HCT116 (cell line): ENCODE measurements at regions not wholly inside any gene's neighbourhood (a gene's known extent, or its start where the extent isn't known, plus 50 kb on each side); places are given as distances from the start of the nearest gene placed in this dataset.

Experiments
- ATAC-seq: fragments of 200-7000 bp; cut with Tn5 transposase; 2 replicates; pipeline ENCODE4 v1.9.1; 2020; ENCODE audit warnings: mild to moderate bottlenecking, moderate library complexity
- BruUV-seq: library from RNA; stranded (reverse); fragments of 400-500 nt; replicated peaks from 2 replicates; lab custom pipeline; 2021; lab: Mats Ljungman, UMichigan
- CTCF ChIA-PET: fragments of 300-600 bp; sonication (Branson Sonifier 250); formaldehyde crosslinking; loops from one replicate; lab custom pipeline; 2021; ENCODE audit warnings: antibody characterized with exemption; lab: Charles Lee
- POLR2A ChIA-PET: fragments of 300-600, 350-600 bp; sonication (Branson Sonifier 250); formaldehyde crosslinking; loops from one replicate; lab custom pipeline; 2021; ENCODE audit warnings: antibody characterized with exemption; lab: Charles Lee
- RAD21 ChIA-PET, 2 experiments: fragments of 300-600 bp; sonication (Branson Sonifier 250); formaldehyde crosslinking; loops; one replicate each; lab custom pipeline; 2023; ENCODE audit warnings: low total read pairs in 2 of 2; ENCODE audit not compliant: uncharacterized antibody in 2 of 2, unreplicated experiment in 2 of 2, low non-redundant PET in 1 of 2; lab: Charles Lee
- DNase-seq: peaks from one replicate; pipeline ENCODE4 v3.0.0-alpha.2; 2010; ENCODE audit warnings: low read depth, low spot score
- H2AFZ ChIP-seq: fragments of 200-600 bp; shearing (Covaris generic), sonication (generic); 2 replicates; pipeline ENCODE4 v1.6.1; 2017; ENCODE audit warnings: low read depth, mixed run types, mixed read lengths, antibody characterized with exemption, low read length; ENCODE audit not compliant: poor library complexity, severe bottlenecking
- H3K27ac ChIP-seq: 2 replicates; pipeline ENCODE4 v1.5.1; 2012; ENCODE audit warnings: low read depth, low read length
- H3K27me3 ChIP-seq: fragments of 200-600 bp; sonication (generic); 2 replicates; pipeline ENCODE4 v1.6.1; 2016; ENCODE audit warnings: mixed run types, low read length, mixed read lengths; ENCODE audit not compliant: insufficient read depth
- H3K36me3 ChIP-seq, 2 experiments: fragments of 200-500 bp in 1 of 2; fragments of 200-600 bp in 1 of 2; sonication (Bioruptor generic) in 1 of 2; sonication (generic) in 1 of 2; 2 replicates each; pipeline versions ENCODE4 v1.5.1 to v1.6.1; 2014 to 2016; ENCODE audit warnings: low read length in 2 of 2, inconsistent platforms in 1 of 2, mixed read lengths in 1 of 2, mixed run types in 1 of 2; ENCODE audit not compliant: insufficient read depth in 2 of 2, control insufficient read depth in 1 of 2
- H3K4me1 ChIP-seq, 2 experiments: fragments of 200-600 bp in 1 of 2; sonication (generic) in 1 of 2; 2 replicates each; pipeline versions ENCODE4 v1.5.1 to v1.6.1; 2012 to 2017; ENCODE audit warnings: low read length in 2 of 2, inconsistent platforms in 1 of 2, mild to moderate bottlenecking in 1 of 2, mixed read lengths in 1 of 2, mixed run types in 1 of 2, moderate library complexity in 1 of 2; ENCODE audit not compliant: insufficient read depth in 2 of 2, control insufficient read depth in 1 of 2
- H3K4me2 ChIP-seq: fragments of 200-600 bp; sonication (generic); 2 replicates; pipeline ENCODE4 v1.6.1; 2017; ENCODE audit warnings: mixed run types, low read length, mixed read lengths
- H3K4me3 ChIP-seq, 2 experiments: fragments of 200-600 bp in 1 of 2; sonication (generic) in 1 of 2; replicated peaks in 1 of 2; 2 replicates each; pipeline ENCODE4 v1.5.1; 2011 to 2016; ENCODE audit warnings: low read length in 2 of 2, control low read depth in 1 of 2, low read depth in 1 of 2, mild to moderate bottlenecking in 1 of 2, mixed read lengths in 1 of 2, mixed run types in 1 of 2
- H3K79me2 ChIP-seq: fragments of 200-600 bp; sonication (generic); 2 replicates; pipeline ENCODE4 v1.6.1; 2017; ENCODE audit warnings: mild to moderate bottlenecking, mixed run types, low read length, moderate library complexity, mixed read lengths; ENCODE audit not compliant: insufficient read depth
- H3K9ac ChIP-seq: fragments of 200-600 bp; sonication (generic); 2 replicates; pipeline ENCODE4 v1.6.1; 2016; ENCODE audit warnings: low read length, mixed read lengths
- H3K9me2 ChIP-seq: fragments of 200-600 bp; sonication (generic), shearing (Covaris generic); 2 replicates; pipeline ENCODE4 v1.6.1; 2017; ENCODE audit warnings: mixed run types, mild to moderate bottlenecking, moderate library complexity; ENCODE audit not compliant: insufficient read depth
- H3K9me3 ChIP-seq, 2 experiments: fragments of 200-500 bp in 1 of 2; fragments of 200-600 bp in 1 of 2; sonication (Bioruptor generic) in 1 of 2; sonication (generic) in 1 of 2; 2 replicates each; pipeline ENCODE4 v1.6.1; 2014 to 2017; ENCODE audit warnings: low read length in 2 of 2, mixed read lengths in 2 of 2, inconsistent platforms in 1 of 2, low read depth in 1 of 2, mild to moderate bottlenecking in 1 of 2, mixed run types in 1 of 2, moderate library complexity in 1 of 2; ENCODE audit not compliant: control insufficient read depth in 1 of 2, insufficient read depth in 1 of 2
- H4K20me1 ChIP-seq: fragments of 200-600 bp; sonication (generic), shearing (Covaris generic); 2 replicates; pipeline ENCODE4 v1.6.1; 2017; ENCODE audit warnings: mixed run types, mild to moderate bottlenecking, moderate library complexity; ENCODE audit not compliant: insufficient read depth
- CBX3 ChIP-seq: IDR thresholded peaks from 2 replicates; pipeline ENCODE4 v1.6.1; 2012; ENCODE audit warnings: low read depth
- CEBPB ChIP-seq: IDR thresholded peaks from 2 replicates; pipeline ENCODE4 v1.6.1; 2012; ENCODE audit warnings: low read depth
- EGR1 ChIP-seq: IDR thresholded peaks from 2 replicates; pipeline ENCODE4 v1.6.1; 2012; ENCODE audit warnings: low read depth
- ELF1 ChIP-seq: IDR thresholded peaks from 2 replicates; pipeline ENCODE4 v1.6.1; 2012; ENCODE audit warnings: low read depth, borderline replicate concordance
- EZH2 ChIP-seq: fragments of 200-600 bp; sonication (generic); IDR thresholded peaks from 2 replicates; pipeline ENCODE4 v1.6.1; 2017; ENCODE audit warnings: antibody characterized with exemption, mixed run types
- EZH2phosphoT487 ChIP-seq: fragments of 200-600 bp; IDR thresholded peaks from 2 replicates; pipeline ENCODE4 v1.6.1; 2018; ENCODE audit warnings: antibody characterized with exemption, borderline replicate concordance
- FOSL1 ChIP-seq: IDR thresholded peaks from 2 replicates; pipeline ENCODE4 v1.6.1; 2012; ENCODE audit warnings: low read depth
- JUND ChIP-seq: IDR thresholded peaks from 2 replicates; pipeline ENCODE4 v1.6.1; 2012
- MAX ChIP-seq: IDR thresholded peaks from 2 replicates; pipeline ENCODE4 v1.6.1; 2012
- POLR2A ChIP-seq: IDR thresholded peaks from 2 replicates; pipeline ENCODE4 v1.7.0; 2011; ENCODE audit warnings: borderline replicate concordance; ENCODE audit not compliant: insufficient read depth, insufficient read length; ENCODE audit errors: extremely low read depth
- SIN3A ChIP-seq: IDR thresholded peaks from 2 replicates; pipeline ENCODE4 v1.6.1; 2012; ENCODE audit warnings: low read depth
- SP1 ChIP-seq: IDR thresholded peaks from 2 replicates; pipeline ENCODE4 v1.6.1; 2012; ENCODE audit warnings: low read depth
- SRF ChIP-seq: IDR thresholded peaks from 2 replicates; pipeline ENCODE4 v1.6.1; 2012; ENCODE audit warnings: low read depth
- TCF7L2 ChIP-seq: IDR thresholded peaks from 2 replicates; pipeline ENCODE4 v1.7.0; 2011; ENCODE audit warnings: borderline replicate concordance, inconsistent platforms; ENCODE audit not compliant: insufficient read depth, insufficient read length; ENCODE audit errors: extremely low read depth
- YY1 ChIP-seq: IDR thresholded peaks from 2 replicates; pipeline ENCODE4 v1.6.1; 2011; ENCODE audit warnings: low read length, low read depth, moderate library complexity, mild to moderate bottlenecking; ENCODE audit not compliant: insufficient replicate concordance; ENCODE audit errors: extremely low read depth
- ZFX ChIP-seq: fragments of 450-650 bp; IDR thresholded peaks from 2 replicates; pipeline ENCODE4 v1.6.1; 2017
- ZNF274 ChIP-seq: fragments of 200-500 bp; sonication (Bioruptor generic); IDR thresholded peaks from 2 replicates; pipeline ENCODE4 v1.6.1; 2014; ENCODE audit warnings: mild to moderate bottlenecking, low read depth, low read length, inconsistent platforms
- intact Hi-C: fragments of 100-400 bp; cut with micrococcal nuclease; formaldehyde crosslinking; loops from 2 replicates; pipeline ENCODE4 v1.10.0; 2022
- TF ChIP-seq, protein P1 (sequence below): IDR thresholded peaks from 2 replicates; pipeline ENCODE4 v1.6.1; 2011; ENCODE audit warnings: mild to moderate bottlenecking, low read length, moderate library complexity; ENCODE audit not compliant: insufficient replicate concordance; ENCODE audit errors: extremely low read depth
- TF ChIP-seq, protein P2 (sequence below), 3 experiments: fragments of 200-600 bp in 1 of 3; sonication (generic) in 1 of 3; IDR thresholded peaks in 2 of 3; conservative IDR thresholded peaks in 1 of 3; 2 replicates each; pipeline ENCODE4 v1.5.1; 2012 to 2017; ENCODE audit warnings: low read depth in 2 of 3, low read length in 2 of 3, antibody characterized with exemption in 1 of 3, borderline replicate concordance in 1 of 3, control low read depth in 1 of 3, mild to moderate bottlenecking in 1 of 3, mixed read lengths in 1 of 3, mixed run types in 1 of 3, moderate library complexity in 1 of 3; ENCODE audit not compliant: insufficient read depth in 1 of 3

DNA sequence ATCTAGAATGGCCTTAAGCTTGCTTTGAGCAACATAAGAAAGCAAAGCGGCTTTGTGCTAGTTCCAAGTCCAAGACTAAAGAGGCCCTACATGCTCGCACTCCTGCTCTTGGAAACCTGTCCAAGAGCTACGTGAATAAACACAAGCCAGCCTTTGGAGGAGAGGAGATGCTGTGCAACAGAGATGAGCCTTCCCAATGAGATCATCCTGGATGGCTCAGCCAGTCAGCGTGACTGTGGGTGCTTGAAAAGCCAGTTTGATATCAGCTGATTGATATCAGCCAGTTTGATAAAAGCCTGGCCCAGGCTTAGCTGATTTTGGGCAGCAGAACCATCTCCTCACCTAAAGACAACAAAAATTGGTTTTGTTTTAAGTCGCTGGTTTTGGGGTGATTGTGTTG is 481.0 kb upstream of the DSEL start:
- Histone ChIP-seq H2AFZ (no peak overlapping the region), H3K4me3 (no peak overlapping the region), H3K9me3 (peaks cover 11 to 21% of the 10 kb centered on the region in 2 experiments; a peak in 2 of 4 replicates)
- POLR2A ChIA-PET: no interaction called here
- intact Hi-C loops: no loop called here
- TF ChIP-seq ZFX: no peak
- TF ChIP-seq TCF7L2: no peak
- TF ChIP-seq, protein P1, sequence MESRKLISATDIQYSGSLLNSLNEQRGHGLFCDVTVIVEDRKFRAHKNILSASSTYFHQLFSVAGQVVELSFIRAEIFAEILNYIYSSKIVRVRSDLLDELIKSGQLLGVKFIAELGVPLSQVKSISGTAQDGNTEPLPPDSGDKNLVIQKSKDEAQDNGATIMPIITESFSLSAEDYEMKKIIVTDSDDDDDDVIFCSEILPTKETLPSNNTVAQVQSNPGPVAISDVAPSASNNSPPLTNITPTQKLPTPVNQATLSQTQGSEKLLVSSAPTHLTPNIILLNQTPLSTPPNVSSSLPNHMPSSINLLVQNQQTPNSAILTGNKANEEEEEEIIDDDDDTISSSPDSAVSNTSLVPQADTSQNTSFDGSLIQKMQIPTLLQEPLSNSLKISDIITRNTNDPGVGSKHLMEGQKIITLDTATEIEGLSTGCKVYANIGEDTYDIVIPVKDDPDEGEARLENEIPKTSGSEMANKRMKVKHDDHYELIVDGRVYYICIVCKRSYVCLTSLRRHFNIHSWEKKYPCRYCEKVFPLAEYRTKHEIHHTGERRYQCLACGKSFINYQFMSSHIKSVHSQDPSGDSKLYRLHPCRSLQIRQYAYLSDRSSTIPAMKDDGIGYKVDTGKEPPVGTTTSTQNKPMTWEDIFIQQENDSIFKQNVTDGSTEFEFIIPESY: no peak
- TF ChIP-seq ZNF274: no peak
- TF ChIP-seq MAX: no peak
- no peak for TF ChIP-seq YY1
- TF ChIP-seq EZH2: no peak
- TF ChIP-seq, protein P2, sequence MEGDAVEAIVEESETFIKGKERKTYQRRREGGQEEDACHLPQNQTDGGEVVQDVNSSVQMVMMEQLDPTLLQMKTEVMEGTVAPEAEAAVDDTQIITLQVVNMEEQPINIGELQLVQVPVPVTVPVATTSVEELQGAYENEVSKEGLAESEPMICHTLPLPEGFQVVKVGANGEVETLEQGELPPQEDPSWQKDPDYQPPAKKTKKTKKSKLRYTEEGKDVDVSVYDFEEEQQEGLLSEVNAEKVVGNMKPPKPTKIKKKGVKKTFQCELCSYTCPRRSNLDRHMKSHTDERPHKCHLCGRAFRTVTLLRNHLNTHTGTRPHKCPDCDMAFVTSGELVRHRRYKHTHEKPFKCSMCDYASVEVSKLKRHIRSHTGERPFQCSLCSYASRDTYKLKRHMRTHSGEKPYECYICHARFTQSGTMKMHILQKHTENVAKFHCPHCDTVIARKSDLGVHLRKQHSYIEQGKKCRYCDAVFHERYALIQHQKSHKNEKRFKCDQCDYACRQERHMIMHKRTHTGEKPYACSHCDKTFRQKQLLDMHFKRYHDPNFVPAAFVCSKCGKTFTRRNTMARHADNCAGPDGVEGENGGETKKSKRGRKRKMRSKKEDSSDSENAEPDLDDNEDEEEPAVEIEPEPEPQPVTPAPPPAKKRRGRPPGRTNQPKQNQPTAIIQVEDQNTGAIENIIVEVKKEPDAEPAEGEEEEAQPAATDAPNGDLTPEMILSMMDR (IDR thresholded peaks at IDR 0.05 in 2 of 3, conservative IDR thresholded peaks at IDR 0.05 in 1 of 3; ENCODE audit: borderline replicate concordance in 1 of 3, insufficient read depth in 1 of 3, low read depth in 2 of 3, low read length in 2 of 3): no peak
- TF ChIP-seq POLR2A: no peak
- TF ChIP-seq FOSL1: no peak
- no peak for TF ChIP-seq CBX3
- TF ChIP-seq SIN3A: no peak
- TF ChIP-seq EGR1: no peak
- no peak for TF ChIP-seq EZH2phosphoT487
- TF ChIP-seq SRF: no peak
- no peak for TF ChIP-seq JUND
- TF ChIP-seq CEBPB: no peak
- TF ChIP-seq ELF1: no peak
- TF ChIP-seq SP1: no peak
- TF ChIP-seq, all 23 proteins: peak for 0
- Histone ChIP-seq H3K36me3 (no peaks in the 10 kb centered on the region), H3K4me1 (no peaks in the 10 kb centered on the region), H3K9ac (no peak overlapping the region), H3K4me2 (no peak overlapping the region), H3K27me3 (no peaks in the 10 kb centered on the region), H3K27ac (no peak overlapping the region), H4K20me1 (no peaks in the 10 kb centered on the region), H3K79me2 (no peaks in the 10 kb centered on the region), H3K9me2 (no peaks in the 10 kb centered on the region)
- RAD21 ChIA-PET: no interaction called here
- DNase-seq (no peak), ATAC-seq (no peak)
- CTCF ChIA-PET: no interaction called here
- no TSS peak for BruUV-seq
